OCI-LY1 (cell line): ENCODE measurements at regions not wholly inside any gene's neighbourhood (a gene's known extent, or its start where the extent isn't known, plus 50 kb on each side); places are given as distances from the start of the nearest gene placed in this dataset.

Source experiments
- EZH2 ChIP-seq: fragments of 200-600 bp; sonication (generic), shearing (Covaris generic); IDR thresholded peaks from 2 replicates; pipeline ENCODE4 v1.8.0; 2017; ENCODE audit warnings: borderline replicate concordance, mixed run types, mild to moderate bottlenecking, antibody characterized with exemption, low read length, moderate library complexity, mixed read lengths
- TF ChIP-seq, protein P1 (sequence below): fragments of 200-600 bp; sonication (generic), shearing (Covaris generic); IDR thresholded peaks from 2 replicates; pipeline ENCODE4 v1.5.1; 2017; ENCODE audit warnings: mild to moderate bottlenecking, antibody characterized with exemption, low read length, moderate library complexity, mixed read lengths

DNA sequence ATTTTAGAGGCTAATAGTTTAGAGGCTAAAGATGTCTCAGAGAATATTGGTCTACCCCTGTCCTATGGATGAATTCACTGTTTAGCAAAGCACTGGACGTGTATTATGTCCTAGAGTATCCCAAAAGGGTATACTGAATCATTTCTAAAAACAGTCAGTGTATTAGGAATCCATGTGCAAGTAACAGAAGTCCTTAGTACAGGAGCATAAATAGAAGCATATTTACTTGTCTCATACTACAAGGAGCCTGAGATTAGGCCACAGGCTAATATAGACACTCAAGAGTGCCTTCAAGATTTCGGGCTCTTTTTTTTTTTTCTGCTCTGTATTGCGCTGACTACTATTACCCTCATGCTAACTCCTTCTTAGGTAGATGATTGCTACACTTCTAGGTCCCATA lies 518.9 kb downstream of the USP25 start:
- TF ChIP-seq, protein P1, sequence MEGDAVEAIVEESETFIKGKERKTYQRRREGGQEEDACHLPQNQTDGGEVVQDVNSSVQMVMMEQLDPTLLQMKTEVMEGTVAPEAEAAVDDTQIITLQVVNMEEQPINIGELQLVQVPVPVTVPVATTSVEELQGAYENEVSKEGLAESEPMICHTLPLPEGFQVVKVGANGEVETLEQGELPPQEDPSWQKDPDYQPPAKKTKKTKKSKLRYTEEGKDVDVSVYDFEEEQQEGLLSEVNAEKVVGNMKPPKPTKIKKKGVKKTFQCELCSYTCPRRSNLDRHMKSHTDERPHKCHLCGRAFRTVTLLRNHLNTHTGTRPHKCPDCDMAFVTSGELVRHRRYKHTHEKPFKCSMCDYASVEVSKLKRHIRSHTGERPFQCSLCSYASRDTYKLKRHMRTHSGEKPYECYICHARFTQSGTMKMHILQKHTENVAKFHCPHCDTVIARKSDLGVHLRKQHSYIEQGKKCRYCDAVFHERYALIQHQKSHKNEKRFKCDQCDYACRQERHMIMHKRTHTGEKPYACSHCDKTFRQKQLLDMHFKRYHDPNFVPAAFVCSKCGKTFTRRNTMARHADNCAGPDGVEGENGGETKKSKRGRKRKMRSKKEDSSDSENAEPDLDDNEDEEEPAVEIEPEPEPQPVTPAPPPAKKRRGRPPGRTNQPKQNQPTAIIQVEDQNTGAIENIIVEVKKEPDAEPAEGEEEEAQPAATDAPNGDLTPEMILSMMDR = no peak
- no peak for TF ChIP-seq EZH2
